ENCODE measurements at regions not wholly inside any gene's neighbourhood (a gene's known extent, or its start where the extent isn't known, plus 50 kb on each side); places are given as distances from the start of the nearest gene placed in this dataset.

- no peak for TF ChIP-seq JUND (IDR thresholded peaks at IDR 0.05)
- TF ChIP-seq ELF1 (IDR thresholded peaks at IDR 0.05): no peak
- no peak for TF ChIP-seq EP300 (IDR thresholded peaks at IDR 0.05; ENCODE audit: borderline replicate concordance in 1 of 2, low read depth in 1 of 2, low read length in 1 of 2)
- no peak for TF ChIP-seq TAF1 (IDR thresholded peaks at IDR 0.05; ENCODE audit: borderline replicate concordance, low read depth, low read length)
- TF ChIP-seq CHD2 (IDR thresholded peaks at IDR 0.05; ENCODE audit: low read length, partially characterized antibody): no peak
- TF ChIP-seq POLR2AphosphoS5 (IDR thresholded peaks at IDR 0.05; ENCODE audit: low read depth, low read length): no peak
- TF ChIP-seq ZBTB33 (IDR thresholded peaks at IDR 0.05; ENCODE audit: borderline replicate concordance, low read depth): no peak
- TF ChIP-seq USF2 (IDR thresholded peaks at IDR 0.05; ENCODE audit: borderline replicate concordance, low read depth, low read length): no peak
- no peak for TF ChIP-seq USF1 (IDR thresholded peaks at IDR 0.05; ENCODE audit: borderline replicate concordance, low read depth)
- TF ChIP-seq YY1 (IDR thresholded peaks at IDR 0.05; ENCODE audit: low read depth): no peak
- TF ChIP-seq CTCF (IDR thresholded peaks at IDR 0.05): no peak
- TF ChIP-seq PBX3 (IDR thresholded peaks at IDR 0.05): peak; percentile 29; the same call in 1 of the 2 replicates
- peak; percentile 15 for TF ChIP-seq TCF12 (IDR thresholded peaks at IDR 0.05)
These were observed 234.1 kb downstream of the ANKRD50 start for GRCh38 chr4:124478470-124478869.

Measured in SK-N-SH (cell line).